Colonic mucosa (tissue), 4 donors: ENCODE measurements at regions not wholly inside any gene's neighbourhood (a gene's known extent, or its start where the extent isn't known, plus 50 kb on each side); places are given as distances from the start of the nearest gene placed in this dataset.

Source experiments
- DNase-seq: peaks from one replicate; pipeline ENCODE4 v3.0.0-alpha.2; 2020
- H3K27ac ChIP-seq: fragments of 200-600 bp; one replicate; pipeline ENCODE4 v1.8.0; 2021
- H3K27me3 ChIP-seq: fragments of 200-600 bp; one replicate; pipeline ENCODE4 v1.8.0; 2021
- H3K36me3 ChIP-seq: fragments of 200-600 bp; one replicate; pipeline ENCODE4 v1.8.0; 2021
- H3K4me1 ChIP-seq: fragments of 200-600 bp; one replicate; pipeline ENCODE4 v1.8.0; 2021; ENCODE audit warnings: mild to moderate bottlenecking
- H3K4me3 ChIP-seq: fragments of 200-600 bp; one replicate; pipeline ENCODE4 v1.8.0; 2021
- H3K9ac ChIP-seq, 2 donors: one replicate each; pipeline ENCODE4 v1.7.0; 2013; ENCODE audit warnings: control low read depth in 2 of 2, low read depth in 2 of 2, low read length in 2 of 2
- H3K9me3 ChIP-seq: fragments of 200-600 bp; one replicate; pipeline ENCODE4 v1.8.0; 2021
- CTCF ChIP-seq: fragments of 200-600 bp; IDR thresholded peaks from one replicate; pipeline ENCODE4 v1.8.0; 2022; ENCODE audit warnings: antibody characterized with exemption, mild to moderate bottlenecking
- intact Hi-C: fragments of 100-400 bp; cut with DNase I; formaldehyde crosslinking; loops from one replicate; pipeline ENCODE4 v1.14.1; 2022
- donor health status: healthy.
- donor health status: DM: no; HTN: no; CAD: no.
- donor health status: DM: no; HTN: no; CAD: no.

- intact Hi-C loops = no loop called here
- no peaks in the 10 kb centered on the region for H3K36me3 ChIP-seq
- no peaks in the 10 kb centered on the region for H3K27me3 ChIP-seq
- DNase-seq = no peak
- no peaks in the 10 kb centered on the region for H3K4me1 ChIP-seq
- TF ChIP-seq CTCF = no peak
- H3K9ac ChIP-seq = no peak overlapping the region
- H3K27ac ChIP-seq = no peak overlapping the region
- no peak overlapping the region for H3K4me3 ChIP-seq
- H3K9me3 ChIP-seq = no peaks in the 10 kb centered on the region
Measured at GRCh38 chr7:155943251-155943899, 131.1 kb upstream of the SHH start.

GRCh38 chr7:155942226-155942950, 130.1 kb upstream of the SHH start:
- Histone ChIP-seq H3K27ac (no peak overlapping the region), H3K36me3 (no peaks in the 10 kb centered on the region), H3K27me3 (no peaks in the 10 kb centered on the region), H3K4me1 (no peaks in the 10 kb centered on the region), H3K9me3 (no peaks in the 10 kb centered on the region), H3K4me3 (no peak overlapping the region), H3K9ac (no peak overlapping the region)
- intact Hi-C loops = no loop called here
- TF ChIP-seq CTCF = no peak
- DNase-seq = no peak

GRCh38 chr7:155941688-155942087, 129.4 kb upstream of the SHH start:
- no peak for TF ChIP-seq CTCF
- Histone ChIP-seq H3K9ac (no peak overlapping the region), H3K4me3 (no peak overlapping the region), H3K27me3 (no peaks in the 10 kb centered on the region), H3K9me3 (no peaks in the 10 kb centered on the region), H3K4me1 (no peaks in the 10 kb centered on the region), H3K27ac (no peak overlapping the region), H3K36me3 (no peaks in the 10 kb centered on the region)
- no peak for DNase-seq
- intact Hi-C loops = no loop called here

GRCh38 chr7:155939350-155939749, 127.1 kb upstream of the SHH start:
- DNase-seq = no peak
- no peak overlapping the region for H3K27ac ChIP-seq
- H3K4me1 ChIP-seq = no peaks in the 10 kb centered on the region
- TF ChIP-seq CTCF = no peak
- intact Hi-C loops = no loop called here
- H3K9ac ChIP-seq = no peak overlapping the region
- H3K9me3 ChIP-seq = no peaks in the 10 kb centered on the region
- no peak overlapping the region for H3K4me3 ChIP-seq
- no peaks in the 10 kb centered on the region for H3K27me3 ChIP-seq
- no peaks in the 10 kb centered on the region for H3K36me3 ChIP-seq

- Histone ChIP-seq H3K36me3 (no peaks in the 10 kb centered on the region), H3K27ac (no peak overlapping the region), H3K9ac (no peak overlapping the region), H3K27me3 (no peaks in the 10 kb centered on the region), H3K4me3 (no peak overlapping the region), H3K4me1 (no peaks in the 10 kb centered on the region), H3K9me3 (no peaks in the 10 kb centered on the region)
- TF ChIP-seq CTCF = no peak
- intact Hi-C loops = no loop called here
- no peak for DNase-seq
Measured at GRCh38 chr7:155938129-155938528, 125.9 kb upstream of the SHH start.
